HepG2 (cell line): ENCODE measurements at regions not wholly inside any gene's neighbourhood (a gene's known extent, or its start where the extent isn't known, plus 50 kb on each side); places are given as distances from the start of the nearest gene placed in this dataset.

Experiments
- ATAC-seq: fragments of 200-7000 bp; cut with Tn5 transposase; 3 replicates; pipeline ENCODE4 v1.9.1; 2020; ENCODE audit warnings: mild to moderate bottlenecking, moderate library complexity
- BruUV-seq: library from RNA; stranded (reverse); fragments of 400-500 nt; replicated peaks from 2 replicates; lab custom pipeline; 2021; lab: Mats Ljungman, UMichigan
- CTCF ChIA-PET: fragments of 300-600 bp; formaldehyde crosslinking; extraction: SDS; loops from one replicate; lab custom pipeline; 2021; ENCODE audit warnings: low total read pairs, inconsistent platforms, low intra/inter-chr PET ratio; lab: Yijun Ruan, JAX
- POLR2A ChIA-PET: fragments of 350-600 bp; sonication (Branson Sonifier 250); formaldehyde crosslinking; loops from one replicate; lab custom pipeline; 2020; ENCODE audit warnings: antibody characterized with exemption, inconsistent platforms; lab: Yijun Ruan, JAX
- DNase-seq: peaks from one replicate; pipeline ENCODE4 v3.0.0-alpha.2; 2015; ENCODE audit warnings: low spot score
- FAIRE-seq: peaks from 3 replicates; lab custom pipeline; 2011; peaks lifted over from hg19 to GRCh38; lab: Jason Lieb, UNC
- H2AFZ ChIP-seq: one replicate; pipeline ENCODE4 v1.6.1; 2011; ENCODE audit warnings: low read length, inconsistent platforms
- H3K27ac ChIP-seq: fragments of 300-600 bp; 3 replicates; pipeline ENCODE4 v1.8.0; 2011; ENCODE audit warnings: mixed run types, mild to moderate bottlenecking, mixed read lengths, low read length, inconsistent platforms; ENCODE audit not compliant: insufficient read depth; ENCODE audit errors: extremely low read length
- H3K27me3 ChIP-seq, 2 experiments: fragments of 200-600 bp in 1 of 2; 2 replicates in 1 of 2; 3 replicates in 1 of 2; pipeline versions ENCODE4 v1.6.0 to v1.8.0; 2011; ENCODE audit warnings: low read length in 2 of 2, mild to moderate bottlenecking in 2 of 2, moderate library complexity in 2 of 2, inconsistent platforms in 1 of 2; ENCODE audit not compliant: insufficient read depth in 2 of 2, control insufficient read depth in 1 of 2
- H3K36me3 ChIP-seq, 2 experiments: fragments of 200-600 bp in 1 of 2; replicated peaks in 1 of 2; 2 replicates in 1 of 2; 3 replicates in 1 of 2; pipeline versions ENCODE4 v1.5.1 to v1.8.0; 2011; ENCODE audit warnings: low read length in 2 of 2, inconsistent platforms in 1 of 2; ENCODE audit not compliant: insufficient read depth in 2 of 2, control insufficient read depth in 1 of 2
- H3K4me1 ChIP-seq: 2 replicates; pipeline ENCODE4 v1.5.1; 2012; ENCODE audit warnings: low read length, inconsistent platforms; ENCODE audit not compliant: insufficient read depth
- H3K4me2 ChIP-seq: 2 replicates; pipeline ENCODE4 v1.6.0; 2011; ENCODE audit warnings: low read depth, low read length, inconsistent platforms
- H3K4me3 ChIP-seq, 3 experiments: fragments of 200-600 bp in 1 of 3; sonication (generic), shearing (Covaris generic) in 1 of 3; replicated peaks in 1 of 3; 2 replicates each; pipeline ENCODE4 v1.5.1; 2011 to 2016; ENCODE audit warnings: low read length in 3 of 3, inconsistent platforms in 2 of 3, low read depth in 2 of 3, mild to moderate bottlenecking in 2 of 3, control low read depth in 1 of 3, mixed read lengths in 1 of 3; ENCODE audit not compliant: insufficient read depth in 1 of 3
- H3K79me2 ChIP-seq: one replicate; pipeline ENCODE4 v1.6.1; 2011; ENCODE audit warnings: low read length, inconsistent platforms; ENCODE audit not compliant: insufficient read depth
- H3K9ac ChIP-seq: 2 replicates; pipeline ENCODE4 v1.6.0; 2011; ENCODE audit warnings: mild to moderate bottlenecking, low read depth, low read length, inconsistent platforms; ENCODE audit not compliant: insufficient read depth
- H3K9me3 ChIP-seq: 2 replicates; pipeline ENCODE4 v1.5.1; 2012; ENCODE audit warnings: mild to moderate bottlenecking, low read length
- H4K20me1 ChIP-seq: 2 replicates; pipeline ENCODE4 v1.6.0; 2011; ENCODE audit warnings: inconsistent platforms, mild to moderate bottlenecking, low read length, moderate library complexity; ENCODE audit not compliant: insufficient read depth
- ARNT2 ChIP-seq: sonication (generic); formaldehyde crosslinking; IDR thresholded peaks from 2 replicates; pipeline ENCODE4 v1.8.0; 2022; ENCODE audit warnings: mild to moderate bottlenecking, low read depth, missing genetic modification reagents, moderate library complexity
- NFE2L2 ChIP-seq: fragments of 150-350 bp; IDR thresholded peaks from 2 replicates; pipeline ENCODE4 v1.6.1; 2014; ENCODE audit warnings: low read length
- TGIF2 ChIP-seq: IDR thresholded peaks from 2 replicates; pipeline ENCODE4 v1.6.1; 2016; ENCODE audit warnings: control low read depth, missing compliant biosample characterization
- U2AF2 ChIP-seq: fragments of 200-400 bp; formaldehyde crosslinking; IDR thresholded peaks from 2 replicates; pipeline ENCODE4 v1.6.1; 2017; ENCODE audit warnings: low read depth, mild to moderate bottlenecking, low read length
- ZKSCAN5 ChIP-seq: sonication (generic); formaldehyde crosslinking; IDR thresholded peaks from 2 replicates; pipeline ENCODE4 v1.5.1; 2020; ENCODE audit warnings: mild to moderate bottlenecking, missing genetic modification reagents
- ZNF10 ChIP-seq: sonication (generic); formaldehyde crosslinking; IDR thresholded peaks from 2 replicates; pipeline ENCODE4 v1.4.0; 2020; ENCODE audit warnings: mild to moderate bottlenecking, low read depth, missing genetic modification reagents, borderline replicate concordance
- ZNF224 ChIP-seq: sonication (generic); formaldehyde crosslinking; IDR thresholded peaks from 2 replicates; pipeline ENCODE4 v1.5.0; 2020; ENCODE audit warnings: mild to moderate bottlenecking, missing genetic modification reagents
- ZNF382 ChIP-seq: sonication (generic); formaldehyde crosslinking; IDR thresholded peaks from 2 replicates; pipeline ENCODE4 v1.5.0; 2020; ENCODE audit warnings: missing genetic modification reagents, mild to moderate bottlenecking, borderline replicate concordance
- ZNF510 ChIP-seq: sonication (generic); formaldehyde crosslinking; IDR thresholded peaks from 2 replicates; pipeline ENCODE4 v1.4.0; 2020; ENCODE audit warnings: low read depth, mild to moderate bottlenecking, missing genetic modification reagents
- ZNF549 ChIP-seq: sonication (generic); formaldehyde crosslinking; IDR thresholded peaks from 2 replicates; pipeline ENCODE4 v1.5.0; 2020; ENCODE audit warnings: missing genetic modification reagents
- ZNF652 ChIP-seq: IDR thresholded peaks from 2 replicates; pipeline ENCODE4 v1.6.1; 2016; ENCODE audit warnings: low read depth, borderline replicate concordance
- ZNF780A ChIP-seq: sonication (generic); formaldehyde crosslinking; IDR thresholded peaks from 2 replicates; pipeline ENCODE4 v1.8.0; 2022; ENCODE audit warnings: mild to moderate bottlenecking, missing genetic modification reagents, moderate library complexity
- ZNF816 ChIP-seq: sonication (generic); formaldehyde crosslinking; IDR thresholded peaks from 2 replicates; pipeline ENCODE4 v1.8.0; 2022; ENCODE audit warnings: missing genetic modification reagents, mild to moderate bottlenecking, borderline replicate concordance
- ZSCAN25 ChIP-seq: sonication (generic); formaldehyde crosslinking; IDR thresholded peaks from 2 replicates; pipeline ENCODE4 v1.8.0; 2022; ENCODE audit warnings: mild to moderate bottlenecking, missing genetic modification reagents
- WGBS: methylation state at CpG from one replicate; pipeline ENCODE4 v1.1.6; 2017; ENCODE audit warnings: low lambda C conversion rate; 5-methylcytosine and 5-hydroxymethylcytosine counted together
- in situ Hi-C: cut with HindIII; loops from 2 replicates; pipeline ENCODE4 v1.10.0; 2017; ENCODE audit warnings: low pct_unique_long_range_greater_than_20kb; ENCODE audit not compliant: extremely low pct_ligation_motif_present
- intact Hi-C: fragments of 100-400 bp; cut with micrococcal nuclease; formaldehyde crosslinking; loops from one replicate; pipeline ENCODE4 v1.10.0; 2022; ENCODE audit not compliant: unreplicated experiment
- TF ChIP-seq, protein P1 (sequence below): sonication (generic); formaldehyde crosslinking; conservative IDR thresholded peaks from 2 replicates; pipeline ENCODE4 v1.4.0; 2020; ENCODE audit warnings: missing genetic modification reagents
- TF ChIP-seq, protein P2 (sequence below): IDR thresholded peaks from 2 replicates; pipeline ENCODE4 v1.6.1; 2016; ENCODE audit warnings: control low read depth

DNA sequence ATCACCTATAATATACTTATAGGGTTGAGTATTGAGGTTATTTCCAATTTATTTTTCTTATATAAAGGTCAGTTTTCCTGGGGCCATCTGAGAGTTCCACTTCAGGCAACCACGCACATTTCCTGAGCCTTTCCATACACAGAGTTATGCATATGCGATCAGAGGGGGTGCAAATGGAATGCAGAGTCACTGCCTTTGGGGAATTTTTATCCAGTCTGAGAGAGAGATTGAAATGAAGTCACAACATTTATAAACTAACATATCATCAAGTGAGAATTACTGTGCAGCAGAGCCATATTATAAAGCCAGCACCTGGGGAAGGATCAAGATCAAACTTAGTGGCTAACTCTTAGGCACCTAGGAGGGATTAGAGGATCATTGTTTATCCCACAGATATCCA, 299.9 kb upstream of the PLXNA2 start:
- DNase-seq (no peak), FAIRE-seq (no peak), ATAC-seq (no peak)
- no peak overlapping the region for H3K9ac ChIP-seq
- no peaks in the 10 kb centered on the region for H3K79me2 ChIP-seq
- in situ Hi-C loops, result no loop called here
- CTCF ChIA-PET, result no interaction called here
- no peak for TF ChIP-seq ZSCAN25
- no peak for TF ChIP-seq NFE2L2
- no peak for TF ChIP-seq ZNF224 (CRISPR knock-in tag)
- no peak for TF ChIP-seq ZNF510 (CRISPR knock-in tag)
- TF ChIP-seq, protein P1, sequence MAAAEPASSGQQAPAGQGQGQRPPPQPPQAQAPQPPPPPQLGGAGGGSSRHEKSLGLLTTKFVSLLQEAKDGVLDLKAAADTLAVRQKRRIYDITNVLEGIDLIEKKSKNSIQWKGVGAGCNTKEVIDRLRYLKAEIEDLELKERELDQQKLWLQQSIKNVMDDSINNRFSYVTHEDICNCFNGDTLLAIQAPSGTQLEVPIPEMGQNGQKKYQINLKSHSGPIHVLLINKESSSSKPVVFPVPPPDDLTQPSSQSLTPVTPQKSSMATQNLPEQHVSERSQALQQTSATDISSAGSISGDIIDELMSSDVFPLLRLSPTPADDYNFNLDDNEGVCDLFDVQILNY (CRISPR knock-in tag), result no peak
- no peak for TF ChIP-seq ZNF816 (CRISPR knock-in tag)
- TF ChIP-seq ZNF780A (CRISPR knock-in tag), result no peak
- no peak for TF ChIP-seq ARNT2 (CRISPR knock-in tag)
- no peak for TF ChIP-seq ZNF10 (CRISPR knock-in tag)
- no peak for TF ChIP-seq TGIF2
- no peak for TF ChIP-seq ZNF382 (CRISPR knock-in tag)
- no peak for TF ChIP-seq ZNF549
- TF ChIP-seq ZNF652 (CRISPR knock-in tag), result no peak
- TF ChIP-seq, protein P2, sequence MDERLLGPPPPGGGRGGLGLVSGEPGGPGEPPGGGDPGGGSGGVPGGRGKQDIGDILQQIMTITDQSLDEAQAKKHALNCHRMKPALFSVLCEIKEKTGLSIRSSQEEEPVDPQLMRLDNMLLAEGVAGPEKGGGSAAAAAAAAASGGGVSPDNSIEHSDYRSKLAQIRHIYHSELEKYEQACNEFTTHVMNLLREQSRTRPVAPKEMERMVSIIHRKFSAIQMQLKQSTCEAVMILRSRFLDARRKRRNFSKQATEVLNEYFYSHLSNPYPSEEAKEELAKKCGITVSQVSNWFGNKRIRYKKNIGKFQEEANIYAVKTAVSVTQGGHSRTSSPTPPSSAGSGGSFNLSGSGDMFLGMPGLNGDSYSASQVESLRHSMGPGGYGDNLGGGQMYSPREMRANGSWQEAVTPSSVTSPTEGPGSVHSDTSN (CRISPR knock-in tag), result no peak
- TF ChIP-seq ZKSCAN5, result no peak
- TF ChIP-seq U2AF2, result no peak
- no peaks in the 10 kb centered on the region for H3K36me3 ChIP-seq
- no peak overlapping the region for H2AFZ ChIP-seq
- no peaks in the 10 kb centered on the region for H3K9me3 ChIP-seq
- POLR2A ChIA-PET, result no interaction called here
- H3K4me3 ChIP-seq, result no peak overlapping the region
- H3K4me2 ChIP-seq, result no peak overlapping the region
- H3K4me1 ChIP-seq, result no peaks in the 10 kb centered on the region
- no TSS peak for BruUV-seq
- no peaks in the 10 kb centered on the region for H4K20me1 ChIP-seq
- H3K27ac ChIP-seq, result no peak overlapping the region
- no peaks in the 10 kb centered on the region; a peak in 1 of 5 replicates for H3K27me3 ChIP-seq
- 0% methylated on average over 2 of the region's 2 CpGs for whole genome bisulfite sequencing
- intact Hi-C loops, result no loop called here
